ENCODE measurements at regions not wholly inside any gene's neighbourhood (a gene's known extent, or its start where the extent isn't known, plus 50 kb on each side); places are given as distances from the start of the nearest gene placed in this dataset.
"Not testable (repeated sequence)": the region's sequence is repeated elsewhere in the genome, so short reads cannot be mapped to it uniquely, and the experiment has no call there.

GRCh38 chr17:77287432-77288068, 146.8 kb downstream of the SEC14L1 start:
- no peak for DNase-seq (ENCODE audit: low read depth, low spot score)
- peak overlapping the region; percentile 100 for H3K27ac ChIP-seq

DNA sequence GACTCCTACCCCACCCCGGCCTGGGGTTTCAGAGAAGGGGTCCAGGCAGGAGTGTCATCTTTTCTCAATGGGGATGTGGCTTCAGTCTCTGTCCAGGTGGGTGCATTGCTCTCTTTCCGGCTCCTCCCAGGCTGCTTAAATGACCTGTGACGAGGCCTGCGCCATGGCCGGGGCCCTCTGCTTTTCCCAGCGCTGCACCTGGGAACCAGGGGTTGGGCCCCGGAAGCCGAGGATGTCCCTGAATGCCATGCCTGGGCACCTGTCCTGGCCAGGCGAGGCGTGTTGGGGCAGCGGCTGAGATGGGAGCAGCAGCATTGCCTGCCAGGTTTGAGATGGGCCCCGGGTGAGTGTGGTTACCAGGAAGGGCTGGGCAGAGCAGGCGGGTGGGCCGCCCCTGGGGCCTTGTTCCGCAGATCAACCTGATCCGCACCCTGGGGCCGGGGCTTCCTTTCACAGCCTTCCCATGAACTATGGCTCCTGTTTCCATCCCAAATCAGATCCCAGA, 147.4 kb downstream of the SEC14L1 start:
- peak overlapping the region; percentile 100 for H3K27ac ChIP-seq
- DNase-seq (ENCODE audit: low read depth, low spot score), result no peak

DNA sequence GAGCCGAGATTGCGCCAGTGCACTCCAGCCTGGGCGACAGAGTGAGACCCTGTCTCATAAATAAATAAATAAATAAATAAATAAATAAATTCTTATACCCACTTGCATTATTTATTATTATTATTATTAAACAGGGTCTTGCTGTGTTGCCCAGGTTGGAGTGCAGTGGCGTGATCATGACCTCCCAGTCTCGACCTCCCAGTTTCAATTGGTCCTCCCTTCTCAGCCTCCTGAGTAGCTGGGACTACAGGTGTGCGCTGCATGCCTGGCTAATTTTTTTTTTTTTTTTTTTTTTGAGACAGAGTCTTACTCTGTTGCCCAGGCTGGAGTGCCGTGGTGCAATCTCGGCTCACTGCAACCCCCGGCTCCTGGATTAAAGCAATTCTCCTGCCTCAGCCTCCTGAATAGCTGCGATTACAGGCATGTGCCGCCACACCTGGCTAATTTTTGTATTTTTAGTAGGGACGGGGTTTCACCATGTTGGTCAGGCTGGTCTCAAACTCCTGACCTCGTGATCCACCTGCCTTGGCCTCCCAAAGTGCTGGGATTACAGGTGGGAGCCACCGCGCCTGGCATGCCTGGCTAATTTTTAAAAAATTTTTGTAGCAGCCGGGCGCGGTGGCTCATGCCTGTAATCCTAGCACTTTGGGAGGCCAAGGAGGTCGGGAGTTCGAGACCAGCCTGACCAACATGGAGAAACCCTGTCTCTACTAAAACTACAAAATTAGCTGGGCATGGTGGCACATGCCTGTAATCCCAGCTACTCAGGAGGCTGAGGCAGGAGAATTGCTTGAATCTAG, 150.2 kb downstream of the SEC14L1 start:
- DNase-seq (ENCODE audit: low read depth, low spot score), result not testable (repeated sequence)
- H3K27ac ChIP-seq, result peak overlapping the region; percentile 32

DNA sequence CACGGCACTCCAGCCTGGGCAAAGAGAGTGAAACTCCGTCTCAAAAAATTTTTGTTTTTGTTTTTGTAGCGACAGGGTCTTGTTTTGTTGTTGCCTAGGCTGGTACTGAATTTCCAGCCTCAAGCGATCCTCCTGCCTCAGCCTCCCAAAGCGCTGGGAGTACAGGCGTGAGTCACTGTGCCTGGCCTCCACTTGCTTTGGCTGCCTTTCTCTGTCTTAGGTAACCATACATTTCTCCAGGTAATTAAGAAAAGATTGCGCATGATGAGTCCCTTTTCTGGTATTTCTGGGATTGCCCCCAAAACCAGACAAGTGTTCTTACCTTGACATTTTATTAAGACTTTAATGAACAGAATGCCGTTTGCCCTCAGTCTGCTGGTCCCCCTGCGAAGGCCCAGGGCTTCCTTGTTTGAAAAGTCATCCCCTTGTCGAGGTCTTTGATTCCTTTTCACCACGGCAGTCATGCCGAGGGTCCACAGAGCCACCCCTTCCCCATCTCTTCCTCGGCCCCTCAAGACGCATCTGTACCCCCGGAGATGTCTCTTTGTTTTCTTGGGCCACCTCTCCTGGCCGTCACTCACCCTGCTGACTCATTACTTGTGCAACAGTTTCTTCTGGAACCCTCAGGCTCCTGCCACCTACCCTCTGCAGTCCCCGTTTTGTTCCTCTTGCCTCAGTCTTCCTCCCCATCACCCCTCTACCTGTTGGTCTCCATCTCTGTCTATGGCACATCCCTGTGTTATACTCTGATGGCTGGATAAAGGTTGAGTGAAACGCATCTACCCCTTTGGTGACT, 151.0 kb downstream of the SEC14L1 start:
- peak overlapping the region; percentile 32 for H3K27ac ChIP-seq

DNA sequence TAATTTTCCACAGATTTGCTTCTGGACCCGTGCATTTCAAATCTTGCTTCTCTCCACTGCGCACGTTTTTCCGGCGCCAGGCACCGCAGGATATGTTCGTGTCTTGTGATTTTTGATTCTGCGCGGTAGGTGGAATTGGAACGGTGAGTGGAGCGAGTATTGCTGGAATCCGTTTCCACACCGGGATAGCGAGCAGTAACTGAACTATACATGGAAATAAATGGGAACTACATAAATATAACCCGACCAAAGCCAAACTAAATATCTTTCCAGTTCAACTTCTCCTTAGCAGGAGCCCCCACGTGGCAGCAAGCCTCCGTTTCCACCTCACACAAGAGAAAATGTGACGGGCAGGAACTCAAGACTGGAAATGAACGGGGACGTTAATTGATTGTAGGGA, 154.0 kb downstream of the SEC14L1 start:
- no peak overlapping the region for H3K27ac ChIP-seq
- no peak for DNase-seq (ENCODE audit: low read depth, low spot score)

More for the DNA sequence above, 151.0 kb downstream of the SEC14L1 start:
- no peak for DNase-seq (ENCODE audit: low read depth, low spot score)

DNA sequence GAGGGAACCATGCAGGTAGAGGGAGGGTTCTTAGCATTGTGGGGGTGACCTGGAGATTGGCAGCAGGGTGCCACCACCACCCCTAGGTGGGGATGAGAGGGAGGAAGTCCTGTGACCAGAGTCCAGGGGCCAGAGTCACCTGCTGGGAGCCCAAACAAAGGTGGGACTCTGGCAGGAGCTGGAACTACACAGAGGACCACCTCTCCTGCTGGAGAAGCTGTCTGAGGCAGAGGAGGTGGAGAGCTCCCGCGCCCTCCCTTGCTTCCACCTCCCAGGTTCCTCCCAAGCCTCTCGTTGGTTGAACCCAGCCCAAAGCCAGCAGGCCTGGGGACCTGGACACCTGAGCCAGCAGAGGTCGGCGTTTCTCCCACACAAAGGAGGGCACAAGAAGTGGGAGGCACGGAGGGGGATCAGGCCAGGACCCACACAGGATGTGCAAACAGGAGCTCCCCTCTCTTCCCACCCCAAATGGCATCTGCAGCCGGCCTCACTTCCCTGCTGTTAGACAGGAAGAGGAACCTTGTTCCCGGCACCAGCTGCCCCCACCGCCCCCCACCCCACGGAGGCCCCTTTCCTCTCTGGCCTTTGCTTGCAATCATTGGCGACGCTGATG, 154.6 kb downstream of the SEC14L1 start:
- H3K27ac ChIP-seq, result no peak overlapping the region
- no peak for DNase-seq (ENCODE audit: low read depth, low spot score)

- no peak for DNase-seq (ENCODE audit: low read depth, low spot score)
- H3K27ac ChIP-seq, result no peak overlapping the region
Measured at GRCh38 chr17:77296769-77297409, 156.1 kb downstream of the SEC14L1 start.

- DNase-seq (ENCODE audit: low read depth, low spot score), result no peak
- H3K27ac ChIP-seq, result no peak overlapping the region
Measured at GRCh38 chr17:77297693-77298666, 157.2 kb downstream of the SEC14L1 start.

GRCh38 chr17:77298811-77299210, 158.0 kb downstream of the SEC14L1 start:
- DNase-seq (ENCODE audit: low read depth, low spot score), result no peak
- H3K27ac ChIP-seq, result no peak overlapping the region

DNA sequence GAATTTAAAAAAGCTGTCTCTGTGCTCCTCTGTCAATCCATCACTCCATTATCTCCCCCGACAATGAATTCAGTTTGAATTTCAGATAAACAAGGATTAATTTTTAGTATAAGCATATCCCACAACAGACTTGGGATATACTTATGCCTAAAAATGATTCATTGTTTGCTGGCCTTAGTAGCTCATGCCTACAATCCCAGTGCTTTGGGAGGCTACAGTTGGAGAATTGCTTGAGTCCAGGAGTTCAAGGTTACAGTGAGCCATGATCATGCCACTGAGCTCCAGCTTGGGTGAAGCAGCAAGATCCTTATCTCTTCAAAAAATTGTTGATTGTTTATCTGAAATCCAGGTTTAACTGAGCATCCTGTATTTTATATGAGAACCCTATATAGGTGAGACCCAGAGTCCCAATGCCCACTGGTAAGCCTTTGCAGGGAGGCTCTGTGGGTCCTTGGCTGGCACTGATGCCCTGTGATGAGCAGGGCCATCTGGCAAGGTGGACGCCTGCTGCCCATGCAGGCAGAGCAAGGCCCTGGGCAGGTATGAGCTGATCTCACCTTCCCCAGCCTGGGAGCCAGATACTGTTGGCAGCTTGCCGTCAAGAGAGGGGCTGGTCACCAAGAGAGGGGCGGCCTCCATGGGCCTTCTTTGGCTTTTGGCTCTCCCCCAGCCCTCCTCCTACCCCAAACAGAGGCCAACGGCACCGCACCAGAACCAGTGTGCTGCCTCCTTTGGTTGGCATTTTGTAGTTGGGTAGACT, 158.7 kb downstream of the SEC14L1 start:
- H3K27ac ChIP-seq, result no peak overlapping the region
- no peak for DNase-seq (ENCODE audit: low read depth, low spot score)

DNA sequence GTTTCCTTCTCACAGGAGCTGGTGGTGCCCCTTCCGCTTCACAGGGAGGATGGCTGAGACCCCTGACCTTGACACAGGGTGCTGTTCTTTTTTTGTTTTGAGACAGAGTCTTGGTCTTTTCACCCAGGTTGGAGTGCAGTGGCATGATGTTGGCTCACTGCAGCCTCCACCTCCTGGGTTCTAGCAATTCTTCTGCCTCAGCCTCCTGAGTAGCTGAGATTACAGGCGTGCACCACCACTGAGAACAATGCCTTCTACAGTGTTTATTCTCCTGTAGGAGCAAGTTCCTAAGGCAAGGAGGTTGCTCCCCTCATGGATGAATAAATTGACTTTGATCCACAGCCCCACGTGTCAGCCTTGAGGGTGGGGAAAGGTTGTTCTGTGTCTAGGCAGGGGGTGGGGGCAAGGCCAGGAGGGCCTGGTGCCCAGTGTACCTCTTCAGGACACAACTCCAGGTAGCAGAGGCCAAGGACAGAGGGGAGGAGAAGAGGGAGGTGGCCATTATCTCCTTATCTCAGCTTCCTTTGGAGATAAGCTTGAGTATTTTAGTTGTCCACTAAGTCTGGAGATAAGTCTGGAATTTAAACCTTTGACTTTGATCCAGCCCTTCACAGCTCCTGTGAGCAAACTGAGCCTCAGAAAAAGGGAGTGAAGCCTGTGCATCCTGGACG, 159.4 kb downstream of the SEC14L1 start:
- no peak for DNase-seq (ENCODE audit: low read depth, low spot score)
- no peak overlapping the region for H3K27ac ChIP-seq

DNA sequence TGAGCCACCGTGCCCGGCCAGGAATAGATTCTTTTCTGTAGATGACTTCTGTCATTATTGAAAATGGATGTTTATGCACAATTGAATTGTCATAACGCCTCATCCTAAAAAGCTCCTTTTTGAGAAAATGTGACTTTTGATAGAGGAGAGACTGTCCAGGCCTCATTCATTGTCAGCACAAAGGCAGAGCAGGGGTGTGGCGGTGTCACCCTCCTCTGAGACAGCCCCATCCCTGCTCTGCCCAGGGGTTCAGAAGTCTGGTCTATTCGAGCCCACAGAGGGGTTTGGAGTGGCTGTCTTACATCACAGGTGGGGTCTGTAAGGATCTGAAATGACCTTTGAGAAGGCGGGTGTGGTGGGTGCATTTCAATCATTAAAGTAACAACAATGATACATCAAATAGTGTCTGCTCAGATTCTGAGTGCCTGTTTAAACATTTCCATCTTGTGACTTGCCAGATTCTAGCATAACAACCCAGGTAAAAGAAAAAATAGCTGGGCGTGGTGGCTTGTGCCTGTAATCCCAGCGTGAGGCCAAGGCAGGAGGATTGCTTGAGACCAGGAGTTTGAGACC, 161.0 kb downstream of the SEC14L1 start:
- no peak for DNase-seq (ENCODE audit: low read depth, low spot score)
- no peak overlapping the region for H3K27ac ChIP-seq

DNA sequence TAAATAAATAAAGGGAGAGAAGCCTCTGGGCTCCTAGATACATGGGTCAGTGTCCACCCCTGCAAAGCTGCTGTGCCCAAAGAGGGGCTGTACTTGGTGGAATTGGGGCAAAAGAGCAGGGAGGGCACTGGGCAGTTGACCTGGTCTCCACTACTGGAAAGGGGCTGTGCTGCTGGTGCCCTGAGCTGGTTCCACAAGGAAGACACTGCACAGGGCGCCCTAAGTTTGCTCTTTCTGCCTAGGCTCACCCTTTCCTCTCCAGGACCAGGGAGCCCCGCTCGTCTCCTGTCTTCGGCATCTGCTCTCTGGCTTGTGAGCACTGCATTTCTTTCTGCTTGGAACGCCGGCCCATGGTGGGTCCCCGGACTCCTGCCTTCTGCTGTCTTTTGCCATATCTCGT, 161.9 kb downstream of the SEC14L1 start:
- no peak overlapping the region for H3K27ac ChIP-seq
- no peak for DNase-seq (ENCODE audit: low read depth, low spot score)

GRCh38 chr17:77303620-77304019, 162.9 kb downstream of the SEC14L1 start:
- no peak for DNase-seq (ENCODE audit: low read depth, low spot score)
- H3K27ac ChIP-seq, result peak overlapping the region; percentile 40

- no peak for DNase-seq (ENCODE audit: low read depth, low spot score)
- peak overlapping the region; percentile 40 for H3K27ac ChIP-seq
Measured at GRCh38 chr17:77304051-77304745, 163.4 kb downstream of the SEC14L1 start.

- no peak for DNase-seq (ENCODE audit: low read depth, low spot score)
- H3K27ac ChIP-seq, result peak overlapping the region; percentile 40
Measured at GRCh38 chr17:77304746-77305473, 164.1 kb downstream of the SEC14L1 start.
